OCI-LY3 (cell line): ENCODE measurements at regions not wholly inside any gene's neighbourhood (a gene's known extent, or its start where the extent isn't known, plus 50 kb on each side); places are given as distances from the start of the nearest gene placed in this dataset.

Experiments
- H2AFZ ChIP-seq: fragments of 200-600, 300-600 bp; shearing (Covaris generic); 2 replicates; pipeline ENCODE4 v1.6.0; 2014; ENCODE audit warnings: antibody characterized with exemption, low read depth, low read length
- H3K27ac ChIP-seq: fragments of 200-600, 300-600 bp; sonication (generic); 2 replicates; pipeline ENCODE4 v1.5.1; 2014; ENCODE audit warnings: mild to moderate bottlenecking, low read length, moderate library complexity, mixed read lengths
- H3K27me3 ChIP-seq: fragments of 200-600, 300-600 bp; sonication (generic); 2 replicates; pipeline ENCODE4 v1.6.1; 2014; ENCODE audit warnings: low read depth, low read length, mixed read lengths
- H3K36me3 ChIP-seq: fragments of 200-600, 300-600 bp; sonication (generic); replicated peaks from 2 replicates; pipeline ENCODE3; 2014; ENCODE audit warnings: low read depth, low read length, mixed read lengths
- H3K4me1 ChIP-seq: fragments of 300-600, 200-600 bp; sonication (generic); 2 replicates; pipeline ENCODE4 v1.6.1; 2014; ENCODE audit warnings: low read length, mixed read lengths
- H3K4me2 ChIP-seq: fragments of 200-600, 300-600 bp; sonication (generic); 2 replicates; pipeline ENCODE4 v1.6.1; 2014; ENCODE audit warnings: low read length, mixed read lengths
- H3K4me3 ChIP-seq: fragments of 300-600, 200-600 bp; sonication (generic); 2 replicates; pipeline ENCODE4 v1.5.1; 2014; ENCODE audit warnings: antibody characterized with exemption, mild to moderate bottlenecking, low read length, moderate library complexity
- H3K79me2 ChIP-seq: fragments of 300-600, 200-600 bp; shearing (Covaris generic); 2 replicates; pipeline ENCODE4 v1.6.1; 2014; ENCODE audit warnings: mild to moderate bottlenecking, low read length, mixed read lengths
- H3K9ac ChIP-seq: fragments of 300-600, 200-600 bp; shearing (Covaris generic); 2 replicates; pipeline ENCODE4 v1.6.0; 2014; ENCODE audit warnings: mild to moderate bottlenecking, low read length, moderate library complexity
- H3K9me3 ChIP-seq: fragments of 200-600, 300-600 bp; shearing (Covaris generic); 2 replicates; pipeline ENCODE4 v1.6.1; 2014; ENCODE audit warnings: low read length, mixed read lengths; ENCODE audit not compliant: insufficient read depth
- H4K20me1 ChIP-seq: fragments of 200-600, 300-600 bp; sonication (generic); 2 replicates; pipeline ENCODE4 v1.6.1; 2016; ENCODE audit warnings: low read length, mixed read lengths; ENCODE audit not compliant: insufficient read depth
- EZH2phosphoT487 ChIP-seq: fragments of 200-600 bp; shearing (Covaris generic); IDR thresholded peaks from 2 replicates; pipeline ENCODE4 v1.6.1; 2018; ENCODE audit warnings: antibody characterized with exemption, mixed run types, low read depth
- TF ChIP-seq, protein P1 (sequence below): fragments of 200-600, 300-600 bp; sonication (generic); IDR thresholded peaks from 2 replicates; pipeline ENCODE4 v1.5.1; 2014; ENCODE audit warnings: antibody characterized with exemption, low read length, low read depth

DNA sequence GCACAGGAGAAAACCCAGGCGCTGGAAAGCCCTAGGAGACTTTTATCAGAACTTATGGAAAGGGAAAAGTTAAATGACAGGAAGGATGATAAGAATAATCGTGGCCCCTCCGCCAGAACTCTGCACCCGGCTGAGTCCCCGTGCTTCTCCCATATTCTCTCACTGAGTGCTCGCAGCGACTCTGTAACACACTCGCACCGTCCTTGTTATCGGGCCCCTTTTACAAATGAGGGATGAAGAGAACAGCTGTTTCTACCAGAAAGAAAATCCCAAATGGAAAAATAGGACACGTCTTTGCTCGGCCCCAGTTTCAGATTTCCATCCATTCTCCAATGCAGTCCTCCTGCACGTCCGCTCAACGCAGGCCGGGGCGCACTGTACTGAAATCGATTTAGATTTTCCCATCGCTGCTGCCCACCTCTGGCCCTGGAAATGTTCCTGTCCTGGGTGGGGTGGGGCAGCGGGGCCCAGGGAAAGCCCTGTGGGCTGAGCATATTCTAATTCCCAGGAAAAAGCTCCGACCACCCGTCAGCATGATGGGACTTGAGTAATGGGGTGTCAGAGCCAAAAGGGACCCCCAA, 66.4 kb downstream of the KCNF1 start:
- TF ChIP-seq, protein P1, sequence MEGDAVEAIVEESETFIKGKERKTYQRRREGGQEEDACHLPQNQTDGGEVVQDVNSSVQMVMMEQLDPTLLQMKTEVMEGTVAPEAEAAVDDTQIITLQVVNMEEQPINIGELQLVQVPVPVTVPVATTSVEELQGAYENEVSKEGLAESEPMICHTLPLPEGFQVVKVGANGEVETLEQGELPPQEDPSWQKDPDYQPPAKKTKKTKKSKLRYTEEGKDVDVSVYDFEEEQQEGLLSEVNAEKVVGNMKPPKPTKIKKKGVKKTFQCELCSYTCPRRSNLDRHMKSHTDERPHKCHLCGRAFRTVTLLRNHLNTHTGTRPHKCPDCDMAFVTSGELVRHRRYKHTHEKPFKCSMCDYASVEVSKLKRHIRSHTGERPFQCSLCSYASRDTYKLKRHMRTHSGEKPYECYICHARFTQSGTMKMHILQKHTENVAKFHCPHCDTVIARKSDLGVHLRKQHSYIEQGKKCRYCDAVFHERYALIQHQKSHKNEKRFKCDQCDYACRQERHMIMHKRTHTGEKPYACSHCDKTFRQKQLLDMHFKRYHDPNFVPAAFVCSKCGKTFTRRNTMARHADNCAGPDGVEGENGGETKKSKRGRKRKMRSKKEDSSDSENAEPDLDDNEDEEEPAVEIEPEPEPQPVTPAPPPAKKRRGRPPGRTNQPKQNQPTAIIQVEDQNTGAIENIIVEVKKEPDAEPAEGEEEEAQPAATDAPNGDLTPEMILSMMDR = no peak
- no peak for TF ChIP-seq EZH2phosphoT487
- Histone ChIP-seq H4K20me1 (no peaks in the 10 kb centered on the region), H3K27me3 (no peaks in the 10 kb centered on the region)

DNA sequence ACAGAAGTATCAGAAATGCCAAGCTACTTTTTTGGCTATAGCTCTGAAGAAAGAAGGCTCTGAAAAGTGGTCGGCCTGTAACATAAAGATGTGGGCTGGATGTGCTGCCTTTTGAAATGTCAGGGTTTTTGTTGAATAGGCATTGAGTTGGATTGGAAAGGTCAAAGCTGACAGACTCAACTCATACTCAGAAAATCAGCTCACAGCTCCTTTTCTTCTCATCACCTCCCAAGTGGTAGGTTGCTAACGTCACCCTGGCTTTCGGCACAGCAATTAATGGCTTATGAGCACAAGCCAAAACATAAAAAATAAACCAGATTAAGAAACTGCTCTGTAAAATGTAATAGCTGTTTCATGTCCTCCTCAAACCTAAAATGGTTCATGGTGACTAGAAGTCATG, 68.3 kb downstream of the KCNF1 start:
- Histone ChIP-seq H3K36me3 (no peaks in the 10 kb centered on the region), H3K9ac (no peak overlapping the region), H3K79me2 (no peaks in the 10 kb centered on the region), H4K20me1 (no peaks in the 10 kb centered on the region), H3K4me1 (no peaks in the 10 kb centered on the region), H3K27me3 (no peaks in the 10 kb centered on the region), H3K4me3 (no peak overlapping the region), H3K4me2 (no peak overlapping the region), H2AFZ (no peak overlapping the region), H3K9me3 (no peaks in the 10 kb centered on the region), H3K27ac (no peak overlapping the region)
- TF ChIP-seq EZH2phosphoT487 = no peak
- TF ChIP-seq, protein P1 = no peak

More for the DNA sequence above, 66.4 kb downstream of the KCNF1 start:
- no peaks in the 10 kb centered on the region for H3K36me3 ChIP-seq
- H3K4me3 ChIP-seq = no peak overlapping the region
- no peak overlapping the region for H3K9ac ChIP-seq
- no peaks in the 10 kb centered on the region for H3K79me2 ChIP-seq
- H3K27ac ChIP-seq = no peak overlapping the region
- no peaks in the 10 kb centered on the region for H3K4me1 ChIP-seq
- no peaks in the 10 kb centered on the region for H3K9me3 ChIP-seq
- no peak overlapping the region for H3K4me2 ChIP-seq
- H2AFZ ChIP-seq = no peak overlapping the region

DNA sequence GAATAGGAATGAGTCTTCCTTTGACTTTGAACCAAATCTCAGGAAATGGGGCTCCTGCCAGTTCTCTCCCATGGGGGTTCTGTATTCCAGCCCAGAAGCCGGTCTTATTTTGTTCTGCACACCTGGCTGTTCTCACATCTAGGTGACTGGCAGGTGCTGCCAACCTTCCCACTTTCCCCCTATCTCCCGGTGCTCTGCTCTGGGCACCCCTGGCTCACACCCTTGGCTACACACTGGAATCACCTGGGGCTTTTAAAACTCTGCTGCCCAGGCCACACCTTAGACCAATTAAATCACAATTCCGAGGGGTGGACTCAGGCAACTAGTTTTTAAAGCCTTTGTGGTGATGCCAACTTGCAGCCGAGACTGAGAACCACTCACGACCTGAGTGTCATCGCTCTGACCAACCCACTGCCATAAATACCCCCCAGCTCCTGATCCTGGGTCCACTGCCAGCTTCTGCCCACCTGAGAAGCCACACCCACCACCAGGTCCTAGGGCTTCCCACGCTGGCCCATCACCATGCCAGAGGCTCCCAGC, 69.2 kb downstream of the KCNF1 start:
- H3K9me3 ChIP-seq = no peaks in the 10 kb centered on the region
- no peaks in the 10 kb centered on the region for H4K20me1 ChIP-seq
- H3K4me1 ChIP-seq = no peaks in the 10 kb centered on the region
- TF ChIP-seq EZH2phosphoT487 = no peak
- TF ChIP-seq, protein P1 = no peak
- H2AFZ ChIP-seq = no peak overlapping the region
- H3K4me2 ChIP-seq = no peak overlapping the region
- H3K9ac ChIP-seq = no peak overlapping the region
- H3K27ac ChIP-seq = no peak overlapping the region
- H3K4me3 ChIP-seq = no peak overlapping the region
- no peaks in the 10 kb centered on the region for H3K36me3 ChIP-seq
- no peaks in the 10 kb centered on the region for H3K79me2 ChIP-seq
- H3K27me3 ChIP-seq = no peaks in the 10 kb centered on the region

DNA sequence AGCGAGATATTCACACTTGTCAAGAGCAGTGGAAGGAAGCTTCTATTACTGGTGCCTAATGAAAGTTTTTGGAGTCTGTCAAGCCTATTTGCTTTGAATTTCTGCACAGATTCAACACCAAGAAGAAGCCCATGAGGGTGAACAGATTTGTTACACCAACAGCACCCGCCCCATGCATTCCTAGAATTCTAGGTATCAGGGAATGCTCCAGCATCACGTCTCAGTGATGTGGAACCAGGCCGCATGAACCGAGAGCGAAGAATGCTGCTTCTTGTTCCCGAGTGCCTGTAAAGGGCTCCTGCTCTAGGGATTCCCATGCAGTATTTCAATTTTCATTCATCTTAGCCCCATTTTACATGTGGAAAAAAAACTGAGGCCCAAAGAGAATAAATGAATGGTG, 69.7 kb downstream of the KCNF1 start:
- Histone ChIP-seq H3K4me1 (no peaks in the 10 kb centered on the region), H3K9me3 (no peaks in the 10 kb centered on the region), H3K4me3 (no peak overlapping the region), H3K9ac (no peak overlapping the region), H3K27me3 (no peaks in the 10 kb centered on the region), H3K27ac (no peak overlapping the region), H2AFZ (no peak overlapping the region), H4K20me1 (no peaks in the 10 kb centered on the region), H3K36me3 (no peaks in the 10 kb centered on the region), H3K79me2 (no peaks in the 10 kb centered on the region), H3K4me2 (no peak overlapping the region)
- TF ChIP-seq EZH2phosphoT487 = no peak
- TF ChIP-seq, protein P1 = no peak
